ENCODE measurements at regions not wholly inside any gene's neighbourhood (a gene's known extent, or its start where the extent isn't known, plus 50 kb on each side); places are given as distances from the start of the nearest gene placed in this dataset.
A peak's percentile ranks its signal among the peaks of the same experiment; 100 is the strongest.
"Not testable (repeated sequence)": the region's sequence is repeated elsewhere in the genome, so short reads cannot be mapped to it uniquely, and the experiment has no call there.

- no peak for DNase-seq
Observed at GRCh38 chr2:16228471-16228870, 288.1 kb downstream of the MYCN start.

GRCh38 chr2:16227811-16228462 lies 287.6 kb downstream of the MYCN start:
- DNase-seq: no peak

- peak in 1 of 2 experiments; percentile 43 for DNase-seq
Observed at GRCh38 chr2:16226943-16227664, 286.8 kb downstream of the MYCN start.

- no peak for DNase-seq
Observed at GRCh38 chr2:16226381-16226780, 286.0 kb downstream of the MYCN start.

GRCh38 chr2:16225545-16225944 lies 285.2 kb downstream of the MYCN start:
- DNase-seq: no peak

- no peak for DNase-seq
Observed at GRCh38 chr2:16225071-16225470, 284.7 kb downstream of the MYCN start.

- DNase-seq: no peak
Observed at GRCh38 chr2:16224298-16225045, 284.1 kb downstream of the MYCN start.

- DNase-seq: no peak
Observed at GRCh38 chr2:16223841-16224177, 283.5 kb downstream of the MYCN start.

GRCh38 chr2:16223161-16223840 lies 283.0 kb downstream of the MYCN start:
- DNase-seq: no peak

- no peak for DNase-seq
Observed at GRCh38 chr2:16222326-16222725, 282.0 kb downstream of the MYCN start.

GRCh38 chr2:16221461-16222010 lies 281.2 kb downstream of the MYCN start:
- no peak for DNase-seq

GRCh38 chr2:16219292-16219975 lies 279.1 kb downstream of the MYCN start:
- DNase-seq: no peak

- no peak for DNase-seq
Observed at GRCh38 chr2:16218625-16219024, 278.3 kb downstream of the MYCN start.

GRCh38 chr2:16218161-16218560 lies 277.8 kb downstream of the MYCN start:
- DNase-seq: no peak

- not testable (repeated sequence) for DNase-seq
Observed at GRCh38 chr2:16217741-16218140, 277.4 kb downstream of the MYCN start.

- no peak for DNase-seq
Observed at GRCh38 chr2:16217291-16217690, 276.9 kb downstream of the MYCN start.

GRCh38 chr2:16216558-16216945 lies 276.2 kb downstream of the MYCN start:
- no peak for DNase-seq

GRCh38 chr2:16215902-16216557 lies 275.7 kb downstream of the MYCN start:
- no peak for DNase-seq

GRCh38 chr2:16214861-16215260 lies 274.5 kb downstream of the MYCN start:
- DNase-seq: no peak

GRCh38 chr2:16214391-16214790 lies 274.0 kb downstream of the MYCN start:
- DNase-seq: no peak

- DNase-seq: no peak
Observed at GRCh38 chr2:16212321-16212720, 272.0 kb downstream of the MYCN start.

GRCh38 chr2:16211341-16211740 lies 271.0 kb downstream of the MYCN start:
- DNase-seq: no peak

All from cerebellar nuclear complex (tissue), 1 donor.